ENCODE measurements at regions not wholly inside any gene's neighbourhood (a gene's known extent, or its start where the extent isn't known, plus 50 kb on each side); places are given as distances from the start of the nearest gene placed in this dataset.

- TF ChIP-seq TAF1 (IDR thresholded peaks at IDR 0.05; ENCODE audit: borderline replicate concordance, insufficient read depth, low read length), result no peak
Measured at GRCh38 chr15:84098604-84099003, 137.0 kb upstream of the GOLGA6L4 start.

- no peak for TF ChIP-seq REST (IDR thresholded peaks at IDR 0.05; ENCODE audit: insufficient read depth in 1 of 2, low read depth in 2 of 2, low read length in 2 of 2)
- TF ChIP-seq TAF1 (IDR thresholded peaks at IDR 0.05; ENCODE audit: borderline replicate concordance, insufficient read depth, low read length), result no peak
- TF ChIP-seq FOXP2 (optimal IDR thresholded peaks at IDR 0.05; ENCODE audit: borderline replicate concordance, extremely low read depth, extremely low read length, insufficient read depth), result no peak
- TF ChIP-seq SIN3A (IDR thresholded peaks at IDR 0.05; ENCODE audit: borderline replicate concordance, insufficient read depth, low read length), result no peak
- TF ChIP-seq POLR2AphosphoS5 (IDR thresholded peaks at IDR 0.05; ENCODE audit: low read depth, low read length), result no peak
Measured at GRCh38 chr15:84099181-84099580, 136.4 kb upstream of the GOLGA6L4 start.

GRCh38 chr15:84103345-84103744 is 132.2 kb upstream of the GOLGA6L4 start:
- TF ChIP-seq REST (IDR thresholded peaks at IDR 0.05; ENCODE audit: insufficient read depth in 1 of 2, low read depth in 2 of 2, low read length in 2 of 2), result no peak

- TF ChIP-seq SIN3A (IDR thresholded peaks at IDR 0.05; ENCODE audit: borderline replicate concordance, insufficient read depth, low read length), result no peak
- no peak for TF ChIP-seq POLR2AphosphoS5 (IDR thresholded peaks at IDR 0.05; ENCODE audit: low read depth, low read length)
- no peak for TF ChIP-seq REST (IDR thresholded peaks at IDR 0.05; ENCODE audit: insufficient read depth in 1 of 2, low read depth in 2 of 2, low read length in 2 of 2)
- no peak for TF ChIP-seq FOXP2 (optimal IDR thresholded peaks at IDR 0.05; ENCODE audit: borderline replicate concordance, extremely low read depth, extremely low read length, insufficient read depth)
- TF ChIP-seq TAF1 (IDR thresholded peaks at IDR 0.05; ENCODE audit: borderline replicate concordance, insufficient read depth, low read length), result no peak
Measured at GRCh38 chr15:84104853-84105252, 130.7 kb upstream of the GOLGA6L4 start.

- TF ChIP-seq POLR2AphosphoS5 (IDR thresholded peaks at IDR 0.05; ENCODE audit: low read depth, low read length) (no peak), TAF1 (IDR thresholded peaks at IDR 0.05; ENCODE audit: borderline replicate concordance, insufficient read depth, low read length) (no peak), SIN3A (IDR thresholded peaks at IDR 0.05; ENCODE audit: borderline replicate concordance, insufficient read depth, low read length) (no peak)
Measured at GRCh38 chr15:84108728-84109127, 126.8 kb upstream of the GOLGA6L4 start.

GRCh38 chr15:84111575-84111974 is 124.0 kb upstream of the GOLGA6L4 start:
- TF ChIP-seq REST (IDR thresholded peaks at IDR 0.05; ENCODE audit: insufficient read depth in 1 of 2, low read depth in 2 of 2, low read length in 2 of 2) (no peak), POLR2AphosphoS5 (IDR thresholded peaks at IDR 0.05; ENCODE audit: low read depth, low read length) (no peak), TAF1 (IDR thresholded peaks at IDR 0.05; ENCODE audit: borderline replicate concordance, insufficient read depth, low read length) (no peak)
